Amniotic epithelial cell (primary cell): ENCODE measurements at regions not wholly inside any gene's neighbourhood (a gene's known extent, or its start where the extent isn't known, plus 50 kb on each side); places are given as distances from the start of the nearest gene placed in this dataset.

ENCODE experiments used
- DNase-seq: peaks from one replicate; pipeline ENCODE4 v3.0.0-alpha.2; 2010; ENCODE audit warnings: low read depth

- DNase-seq = no peak
Measured at GRCh38 chr3:70899816-70900215, 587.4 kb upstream of the MDFIC2 start.

GRCh38 chr3:70890020-70890394 lies 577.6 kb upstream of the MDFIC2 start:
- DNase-seq = no peak

GRCh38 chr3:70889162-70890019 lies 577.0 kb upstream of the MDFIC2 start:
- peak; percentile 45 for DNase-seq

GRCh38 chr3:70885636-70886035 lies 573.2 kb upstream of the MDFIC2 start:
- DNase-seq = no peak

GRCh38 chr3:70882104-70882503 lies 569.7 kb upstream of the MDFIC2 start:
- no peak for DNase-seq

- no peak for DNase-seq
Measured at GRCh38 chr3:70880421-70880820, 568.0 kb upstream of the MDFIC2 start.

- no peak for DNase-seq
Measured at GRCh38 chr3:70876154-70876553, 563.7 kb upstream of the MDFIC2 start.

- no peak for DNase-seq
Measured at GRCh38 chr3:70874196-70874595, 561.8 kb upstream of the MDFIC2 start.

GRCh38 chr3:70873686-70874085 lies 561.2 kb upstream of the MDFIC2 start:
- peak; percentile 37 for DNase-seq

- DNase-seq = peak; percentile 99
Measured at GRCh38 chr3:70871909-70872656, 559.6 kb upstream of the MDFIC2 start.

- DNase-seq = no peak
Measured at GRCh38 chr3:70870576-70870975, 558.1 kb upstream of the MDFIC2 start.

GRCh38 chr3:70868561-70868960 lies 556.1 kb upstream of the MDFIC2 start:
- no peak for DNase-seq

- no peak for DNase-seq
Measured at GRCh38 chr3:70863049-70863448, 550.6 kb upstream of the MDFIC2 start.

- DNase-seq = peak; percentile 97
Measured at GRCh38 chr3:70861855-70862254, 549.4 kb upstream of the MDFIC2 start.

- peak; percentile 77 for DNase-seq
Measured at GRCh38 chr3:70861234-70861633, 548.8 kb upstream of the MDFIC2 start.

- peak; percentile 37 for DNase-seq
Measured at GRCh38 chr3:70857916-70858315, 545.5 kb upstream of the MDFIC2 start.

- peak; percentile 91 for DNase-seq
Measured at GRCh38 chr3:70856414-70857162, 544.1 kb upstream of the MDFIC2 start.

GRCh38 chr3:70855149-70855548 lies 542.7 kb upstream of the MDFIC2 start:
- DNase-seq = peak; percentile 37

- no peak for DNase-seq
Measured at GRCh38 chr3:70854108-70854507, 541.7 kb upstream of the MDFIC2 start.

GRCh38 chr3:70853161-70853944 lies 540.9 kb upstream of the MDFIC2 start:
- DNase-seq = no peak

- peak; percentile 91 for DNase-seq
Measured at GRCh38 chr3:70849911-70850699, 537.7 kb upstream of the MDFIC2 start.
